HUES48 (cell line): ENCODE measurements at regions not wholly inside any gene's neighbourhood (a gene's known extent, or its start where the extent isn't known, plus 50 kb on each side); places are given as distances from the start of the nearest gene placed in this dataset.
"Not testable (repeated sequence)": the region's sequence is repeated elsewhere in the genome, so short reads cannot be mapped to it uniquely, and the experiment has no call there.

Experiments
- H3K27ac ChIP-seq: one replicate; pipeline ENCODE4 v1.7.0; 2013; ENCODE audit warnings: low read depth, low read length, inconsistent platforms
- H3K27me3 ChIP-seq: 2 replicates; pipeline ENCODE4 v1.6.1; 2013; ENCODE audit warnings: mild to moderate bottlenecking, low read length; ENCODE audit not compliant: control insufficient read depth, insufficient read depth
- H3K36me3 ChIP-seq: 2 replicates; pipeline ENCODE4 v1.6.1; 2013; ENCODE audit warnings: low read length; ENCODE audit not compliant: control insufficient read depth, insufficient read depth
- H3K4me1 ChIP-seq: 2 replicates; pipeline ENCODE4 v1.6.1; 2013; ENCODE audit warnings: mild to moderate bottlenecking, low read length; ENCODE audit not compliant: control insufficient read depth, insufficient read depth
- H3K4me3 ChIP-seq: 2 replicates; pipeline ENCODE4 v1.5.1; 2013; ENCODE audit warnings: mild to moderate bottlenecking, low read depth, low read length
- H3K9ac ChIP-seq: 2 replicates; pipeline ENCODE4 v1.6.1; 2013; ENCODE audit warnings: mild to moderate bottlenecking, low read depth, low read length, moderate library complexity
- H3K9me3 ChIP-seq: 2 replicates; pipeline ENCODE4 v1.6.1; 2013; ENCODE audit warnings: low read length; ENCODE audit not compliant: control insufficient read depth, insufficient read depth

DNA sequence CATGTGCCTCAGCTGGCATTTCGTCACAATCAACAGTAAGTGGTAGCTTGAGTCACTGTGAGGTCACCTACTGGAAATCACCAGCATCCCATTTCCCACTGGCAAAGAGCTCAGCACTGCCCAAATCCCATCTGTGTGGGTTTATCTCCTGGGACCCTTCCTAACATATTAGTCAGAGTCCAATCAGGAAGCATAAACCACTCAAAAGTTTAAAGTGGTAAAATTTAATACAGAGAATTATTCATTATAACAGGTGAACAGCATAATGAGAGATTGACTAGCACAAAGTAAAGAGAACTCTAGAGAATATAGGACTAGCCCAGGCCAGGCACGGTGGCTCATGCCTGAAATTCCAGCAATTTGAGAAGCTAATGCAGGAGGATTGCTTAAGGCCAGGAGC is 107.1 kb upstream of the TP53BP2 start:
- H3K4me1 ChIP-seq, H3K9ac ChIP-seq, H3K36me3 ChIP-seq, H3K4me3 ChIP-seq, H3K9me3 ChIP-seq, H3K27ac ChIP-seq, H3K27me3 ChIP-seq: not testable (repeated sequence)

DNA sequence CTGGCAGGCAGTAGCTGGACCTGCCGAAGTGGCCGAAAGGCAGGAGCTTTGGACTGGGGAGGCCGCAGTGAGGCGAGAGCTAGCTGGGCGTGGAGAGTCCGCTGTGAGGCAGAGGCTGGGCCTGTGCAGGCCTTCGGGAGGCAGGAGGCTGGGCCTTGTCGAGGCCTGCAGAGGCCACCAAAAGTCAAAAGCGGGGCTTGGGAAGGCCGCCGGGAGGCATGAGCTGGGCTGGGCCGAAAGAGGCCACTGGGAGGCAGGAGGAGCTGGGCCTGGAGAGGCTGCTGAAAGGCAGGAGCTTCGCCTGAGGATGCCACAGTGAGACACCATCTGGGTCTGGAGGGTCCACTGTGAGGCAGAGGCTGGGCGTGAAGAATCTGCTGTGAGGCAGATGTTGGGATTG is 105.8 kb upstream of the TP53BP2 start:
- H3K36me3 ChIP-seq, H3K9ac ChIP-seq, H3K27me3 ChIP-seq, H3K4me1 ChIP-seq, H3K27ac ChIP-seq, H3K4me3 ChIP-seq, H3K9me3 ChIP-seq: not testable (repeated sequence)

- H3K27ac ChIP-seq, H3K4me1 ChIP-seq, H3K27me3 ChIP-seq, H3K9ac ChIP-seq, H3K4me3 ChIP-seq, H3K9me3 ChIP-seq, H3K36me3 ChIP-seq: not testable (repeated sequence)
Measured at GRCh38 chr1:223949944-223950343, 104.2 kb upstream of the TP53BP2 start.

DNA sequence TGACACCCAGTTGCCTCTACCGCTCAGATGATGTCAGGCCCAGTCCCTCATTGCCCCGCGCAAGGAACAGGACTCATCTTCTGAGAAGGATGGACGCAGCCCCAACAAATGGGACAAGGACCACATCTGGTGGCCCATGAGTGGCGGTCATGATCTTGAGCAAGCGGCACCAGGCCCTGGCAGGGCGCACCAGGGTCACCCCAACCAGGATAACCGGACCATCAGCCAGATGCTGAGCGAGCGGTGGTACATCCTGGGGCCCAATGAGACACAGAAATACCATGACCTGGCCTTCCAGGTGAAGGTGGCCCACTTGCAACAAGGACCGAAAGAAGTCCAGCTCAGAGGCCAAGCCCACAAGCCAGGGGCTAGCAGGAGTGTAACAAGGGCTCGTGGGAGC is 102.3 kb upstream of the TP53BP2 start:
- not testable (repeated sequence) for H3K27me3 ChIP-seq, H3K36me3 ChIP-seq, H3K9ac ChIP-seq, H3K9me3 ChIP-seq, H3K27ac ChIP-seq, H3K4me3 ChIP-seq, H3K4me1 ChIP-seq

DNA sequence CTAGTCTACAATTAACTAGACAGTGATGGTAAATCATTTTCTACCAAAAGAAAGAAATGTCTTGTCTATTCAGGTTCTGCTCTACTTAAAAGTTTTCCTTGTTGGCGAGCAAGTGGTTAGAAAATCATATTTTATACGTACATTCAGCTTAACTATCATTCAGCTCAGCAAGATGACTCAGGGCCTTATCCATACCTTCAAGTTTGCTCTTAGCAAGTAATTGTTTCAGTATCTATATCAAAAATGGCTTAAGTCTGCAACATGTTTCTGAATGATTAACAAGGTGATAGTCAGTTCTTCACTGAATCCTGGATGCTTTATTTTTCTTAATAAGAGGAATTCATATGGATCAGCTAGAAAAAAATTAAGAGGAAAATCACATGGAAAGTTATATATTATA is 90.8 kb upstream of the TP53BP2 start:
- H3K36me3 ChIP-seq, H3K27ac ChIP-seq, H3K4me1 ChIP-seq, H3K27me3 ChIP-seq, H3K9me3 ChIP-seq, H3K4me3 ChIP-seq, H3K9ac ChIP-seq: not testable (repeated sequence)

DNA sequence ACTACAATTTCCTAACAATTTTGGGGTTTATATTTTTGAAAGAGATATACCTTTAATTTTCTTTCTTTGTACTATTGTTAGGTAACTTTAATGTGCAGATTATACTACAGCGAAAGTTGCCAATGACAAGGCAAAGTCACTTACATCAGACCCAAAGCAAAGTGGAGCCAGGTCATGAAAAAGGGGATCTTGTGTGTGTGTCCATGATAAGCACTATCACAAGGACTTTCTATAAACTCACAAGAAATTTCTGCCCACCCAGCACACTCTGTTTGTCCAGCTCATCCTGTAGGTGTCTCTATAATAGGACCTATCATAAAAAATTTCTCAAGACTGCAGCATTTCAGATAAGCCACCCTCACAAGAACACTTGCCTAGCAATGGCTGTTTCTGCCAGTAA is 85.7 kb upstream of the TP53BP2 start:
- H3K4me1 ChIP-seq, H3K27ac ChIP-seq, H3K36me3 ChIP-seq, H3K4me3 ChIP-seq, H3K9ac ChIP-seq, H3K9me3 ChIP-seq, H3K27me3 ChIP-seq: not testable (repeated sequence)

- H3K27me3 ChIP-seq, H3K9ac ChIP-seq, H3K4me3 ChIP-seq, H3K27ac ChIP-seq, H3K36me3 ChIP-seq, H3K4me1 ChIP-seq, H3K9me3 ChIP-seq: not testable (repeated sequence)
Measured at GRCh38 chr1:223920805-223921204, 75.1 kb upstream of the TP53BP2 start.

DNA sequence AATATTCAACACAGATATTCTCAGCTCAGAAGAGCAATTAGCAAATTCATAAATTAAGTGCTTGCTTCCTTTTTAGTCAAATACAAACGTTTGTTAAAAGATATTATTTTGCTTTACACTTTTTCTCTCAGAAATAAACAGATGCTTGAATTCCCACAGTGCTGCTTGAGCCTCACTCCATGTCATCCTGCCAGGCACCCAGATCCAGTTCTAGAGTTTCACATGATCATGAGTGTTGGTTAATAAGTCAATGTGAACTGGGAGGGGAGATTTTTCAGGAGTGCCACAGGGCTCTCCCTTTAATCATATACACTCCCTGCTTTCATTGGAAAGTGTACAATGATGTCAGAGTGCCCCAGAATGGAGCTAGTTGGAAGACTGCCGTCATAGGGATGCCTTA is 69.7 kb upstream of the TP53BP2 start:
- H3K4me1 ChIP-seq, H3K9me3 ChIP-seq, H3K27me3 ChIP-seq, H3K9ac ChIP-seq, H3K4me3 ChIP-seq, H3K27ac ChIP-seq, H3K36me3 ChIP-seq: not testable (repeated sequence)

DNA sequence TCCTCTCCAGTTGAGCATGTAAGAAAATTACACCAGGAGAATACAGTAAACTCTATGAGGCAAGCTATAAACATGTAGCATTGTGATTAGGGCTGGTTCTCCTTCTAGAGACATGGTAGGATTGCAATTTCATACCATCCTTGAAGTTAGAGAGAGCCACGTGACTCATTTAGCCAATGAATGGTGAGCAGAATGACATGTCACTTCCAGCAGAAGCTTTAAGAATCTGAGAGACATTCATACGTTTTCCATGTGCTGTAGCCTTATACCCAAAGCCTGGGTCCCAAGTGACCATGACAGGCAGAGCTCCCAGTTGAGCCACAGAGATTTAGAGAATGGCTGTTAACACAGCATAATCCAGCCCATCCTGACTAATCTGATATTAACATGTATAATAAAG is 68.0 kb upstream of the TP53BP2 start:
- H3K9ac ChIP-seq, H3K4me3 ChIP-seq, H3K9me3 ChIP-seq, H3K4me1 ChIP-seq, H3K27me3 ChIP-seq, H3K36me3 ChIP-seq, H3K27ac ChIP-seq: not testable (repeated sequence)

- not testable (repeated sequence) for H3K27me3 ChIP-seq, H3K36me3 ChIP-seq, H3K4me1 ChIP-seq, H3K4me3 ChIP-seq, H3K9ac ChIP-seq, H3K9me3 ChIP-seq, H3K27ac ChIP-seq
Measured at GRCh38 chr1:223907943-223908587, 62.3 kb upstream of the TP53BP2 start.

GRCh38 chr1:223903221-223903620 is 57.5 kb upstream of the TP53BP2 start:
- not testable (repeated sequence) for H3K27me3 ChIP-seq, H3K36me3 ChIP-seq, H3K4me3 ChIP-seq, H3K27ac ChIP-seq, H3K9me3 ChIP-seq, H3K9ac ChIP-seq, H3K4me1 ChIP-seq

- not testable (repeated sequence) for H3K27me3 ChIP-seq, H3K9ac ChIP-seq, H3K4me3 ChIP-seq, H3K36me3 ChIP-seq, H3K9me3 ChIP-seq, H3K27ac ChIP-seq, H3K4me1 ChIP-seq
Measured at GRCh38 chr1:223899775-223900174, 54.0 kb upstream of the TP53BP2 start.
